Fibroblast of pulmonary artery (primary cell): ENCODE measurements at regions not wholly inside any gene's neighbourhood (a gene's known extent, or its start where the extent isn't known, plus 50 kb on each side); places are given as distances from the start of the nearest gene placed in this dataset.
A peak's percentile ranks its signal among the peaks of the same experiment; 100 is the strongest.

ENCODE experiments used
- DNase-seq: peaks from one replicate; pipeline ENCODE4 v3.0.0-alpha.2; 2010; ENCODE audit warnings: low read depth
- H3K4me3 ChIP-seq: replicated peaks from 2 replicates; pipeline ENCODE4 v1.5.1; 2011; ENCODE audit warnings: low read depth, mild to moderate bottlenecking, control low read depth, low read length, moderate library complexity
- CTCF ChIP-seq: IDR thresholded peaks from 2 replicates; pipeline ENCODE4 v1.5.1; 2011; ENCODE audit warnings: mild to moderate bottlenecking, control low read depth, low read length, inconsistent platforms; ENCODE audit errors: missing control alignments

DNA sequence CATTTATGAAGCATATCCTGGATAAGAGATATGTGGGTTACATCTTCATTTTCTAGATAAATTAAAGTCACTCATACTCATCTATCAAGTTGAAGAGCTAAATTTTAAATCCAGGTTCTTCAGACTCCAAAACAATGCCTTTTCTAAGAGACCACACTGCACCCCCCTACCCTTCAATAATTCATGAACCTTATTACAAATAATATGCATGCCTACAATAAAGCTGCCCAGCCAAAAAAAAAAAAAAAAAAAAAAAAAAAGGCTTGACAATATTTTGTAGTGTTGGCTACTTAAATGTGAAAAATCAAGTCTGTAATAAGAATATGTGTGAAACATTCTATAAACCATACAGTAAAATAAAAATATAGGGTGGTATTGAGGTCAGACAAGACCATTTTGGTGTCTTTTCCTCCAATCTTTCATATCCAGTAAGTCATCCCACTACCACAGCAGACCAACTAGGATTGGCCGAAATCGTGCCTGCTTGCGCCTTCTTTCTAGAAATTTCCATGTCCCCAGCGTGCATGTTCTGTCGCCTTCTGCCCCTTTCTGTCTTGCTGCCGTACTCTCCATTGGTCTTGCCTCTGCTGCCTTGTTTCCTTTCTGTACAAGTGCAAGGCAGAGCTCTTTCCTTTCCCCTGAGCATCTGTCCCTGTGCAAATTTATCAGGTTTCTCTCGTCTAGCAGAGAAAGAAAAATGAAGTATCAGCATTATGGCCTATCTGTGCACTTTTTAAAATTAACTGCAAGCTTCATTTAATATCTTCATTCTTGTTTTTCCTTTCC lies 92.6 kb upstream of the NDUFV2 start:
- H3K4me3 ChIP-seq: no peak overlapping the region
- DNase-seq: no peak
- no peak for TF ChIP-seq CTCF

GRCh38 chr18:9011431-9011830 lies 91.1 kb upstream of the NDUFV2 start:
- TF ChIP-seq CTCF: no peak
- DNase-seq: no peak
- no peak overlapping the region for H3K4me3 ChIP-seq

GRCh38 chr18:9013926-9014373 lies 88.5 kb upstream of the NDUFV2 start:
- TF ChIP-seq CTCF: no peak
- H3K4me3 ChIP-seq: no peak overlapping the region
- no peak for DNase-seq

DNA sequence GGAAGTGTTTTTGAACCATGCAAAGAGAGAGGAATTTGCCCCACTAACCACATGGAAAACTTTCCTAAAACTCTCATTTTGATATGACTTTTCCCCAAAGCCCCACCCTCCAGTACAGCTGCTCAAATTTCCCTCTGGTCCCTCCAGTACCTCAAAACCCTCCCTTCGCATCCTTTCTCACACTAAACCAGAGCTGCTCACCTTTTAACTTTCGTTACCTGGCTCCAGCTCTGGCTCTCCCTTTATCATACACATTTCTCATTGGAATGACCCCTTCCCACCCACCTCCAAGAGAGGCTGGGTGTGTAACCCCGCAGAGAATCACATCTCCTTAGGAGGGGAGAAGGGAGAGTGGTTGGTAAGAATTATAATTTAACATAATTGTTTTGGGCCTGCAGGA lies 86.8 kb upstream of the NDUFV2 start:
- no peak for TF ChIP-seq CTCF
- DNase-seq: no peak
- H3K4me3 ChIP-seq: no peak overlapping the region

- H3K4me3 ChIP-seq: peak overlapping the region; percentile 41
- peak; percentile 58 for DNase-seq
- no peak for TF ChIP-seq CTCF
Observed at GRCh38 chr18:9016633-9017166, 85.8 kb upstream of the NDUFV2 start.

DNA sequence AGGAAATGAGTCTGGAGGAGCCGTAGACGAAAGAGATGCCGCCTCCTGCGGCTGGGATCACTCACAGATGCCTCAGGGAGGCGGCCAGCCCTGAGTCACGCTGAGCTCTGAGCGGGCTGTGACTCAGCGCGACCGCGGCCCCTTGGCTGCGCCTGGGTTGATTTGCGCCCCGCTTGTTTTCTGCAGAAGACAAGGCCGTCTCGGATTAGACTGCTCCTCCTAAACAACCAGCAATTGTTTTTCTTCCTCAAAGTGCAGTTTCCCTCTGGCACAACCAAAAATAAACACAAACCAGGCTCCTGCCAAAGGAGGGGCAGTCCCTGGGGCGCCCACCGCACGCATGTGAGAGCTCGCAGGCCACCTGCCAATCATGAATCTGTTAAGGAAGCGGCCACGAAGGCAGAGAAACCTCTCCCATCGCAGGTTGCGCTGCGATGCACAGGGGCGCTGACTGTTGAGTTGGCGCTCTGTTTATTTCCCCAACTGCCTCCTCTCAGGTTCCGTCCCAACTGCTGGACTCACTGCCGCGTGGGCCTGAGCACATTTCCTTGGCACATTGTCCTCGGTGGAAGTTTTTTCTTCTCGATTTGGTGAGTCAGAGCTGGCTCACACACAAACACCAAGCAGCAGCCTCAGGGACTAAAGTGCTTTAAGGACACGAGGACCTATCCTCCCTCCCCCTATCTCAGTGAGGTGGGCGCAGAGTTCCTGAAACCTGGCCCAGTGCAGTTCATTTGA lies 85.2 kb upstream of the NDUFV2 start:
- peak overlapping the region; percentile 41 for H3K4me3 ChIP-seq
- peak; percentile 88 for DNase-seq
- no peak for TF ChIP-seq CTCF
